DND-41 (cell line): ENCODE measurements at regions not wholly inside any gene's neighbourhood (a gene's known extent, or its start where the extent isn't known, plus 50 kb on each side); places are given as distances from the start of the nearest gene placed in this dataset.
"Not testable (repeated sequence)": the region's sequence is repeated elsewhere in the genome, so short reads cannot be mapped to it uniquely, and the experiment has no call there.

Experiments used
- ATAC-seq: fragments of 200-7000 bp; cut with Tn5 transposase; 3 replicates; pipeline ENCODE4 v1.9.1; 2021; ENCODE audit warnings: low read depth; ENCODE audit not compliant: insufficient read depth
- DNase-seq: peaks from one replicate; pipeline ENCODE4 v3.0.0-alpha.2; 2020
- H2AFZ ChIP-seq: 2 replicates; pipeline ENCODE4 v1.6.0; 2012; ENCODE audit warnings: low read depth, low read length
- H3K27ac ChIP-seq: 2 replicates; pipeline ENCODE4 v1.5.1; 2012; ENCODE audit warnings: low read length, inconsistent platforms
- H3K27me3 ChIP-seq: fragments of 200-600 bp; sonication (generic); 2 replicates; pipeline ENCODE4 v1.6.0; 2012; ENCODE audit warnings: low read length, mild to moderate bottlenecking, inconsistent platforms; ENCODE audit not compliant: insufficient read depth, poor library complexity
- H3K36me3 ChIP-seq: 2 replicates; pipeline ENCODE4 v1.5.1; 2012; ENCODE audit warnings: low read length, inconsistent platforms; ENCODE audit not compliant: insufficient read depth
- H3K4me1 ChIP-seq: 2 replicates; pipeline ENCODE4 v1.5.1; 2012; ENCODE audit warnings: mild to moderate bottlenecking, low read length; ENCODE audit not compliant: insufficient read depth
- H3K4me2 ChIP-seq: 2 replicates; pipeline ENCODE4 v1.6.0; 2012; ENCODE audit warnings: mild to moderate bottlenecking, moderate library complexity, low read length, inconsistent platforms; ENCODE audit not compliant: insufficient read depth
- H3K4me3 ChIP-seq, 2 experiments: fragments of 200-600 bp in 1 of 2; shearing (Covaris generic) in 1 of 2; 2 replicates each; pipeline ENCODE4 v1.5.1; 2012 to 2016; ENCODE audit warnings: inconsistent platforms in 2 of 2, low read length in 2 of 2, mild to moderate bottlenecking in 2 of 2, low read depth in 1 of 2, moderate library complexity in 1 of 2
- H3K79me2 ChIP-seq: 2 replicates; pipeline ENCODE4 v1.6.0; 2012; ENCODE audit warnings: low read length, inconsistent platforms; ENCODE audit not compliant: insufficient read depth
- H3K9ac ChIP-seq: 2 replicates; pipeline ENCODE4 v1.6.0; 2012; ENCODE audit warnings: low read depth, mild to moderate bottlenecking, inconsistent platforms, low read length, moderate library complexity
- H3K9me3 ChIP-seq: 2 replicates; pipeline ENCODE4 v1.5.1; 2012; ENCODE audit warnings: low read length, moderate library complexity, mild to moderate bottlenecking, inconsistent platforms; ENCODE audit not compliant: insufficient read depth, severe bottlenecking
- H4K20me1 ChIP-seq: 2 replicates; pipeline ENCODE4 v1.6.0; 2012; ENCODE audit warnings: low read length; ENCODE audit not compliant: insufficient read depth
- CTCF ChIP-seq: IDR thresholded peaks from 2 replicates; pipeline ENCODE4 v1.5.1; 2012; ENCODE audit warnings: borderline replicate concordance, low read length, moderate library complexity, mild to moderate bottlenecking; ENCODE audit not compliant: poor library complexity, severe bottlenecking; ENCODE audit errors: extremely low read depth
- EZH2 ChIP-seq: IDR thresholded peaks from 3 replicates; pipeline ENCODE4 v1.6.1; 2012; ENCODE audit warnings: borderline replicate concordance, low read depth, mild to moderate bottlenecking, moderate library complexity, low read length, inconsistent platforms; ENCODE audit not compliant: severe bottlenecking

GRCh38 chr4:17024425-17024824 lies 126.0 kb upstream of the LDB2 start:
- H2AFZ ChIP-seq: no peak overlapping the region
- ATAC-seq (no peak), DNase-seq (no peak)
- no peaks in the 10 kb centered on the region for H3K27me3 ChIP-seq
- H3K79me2 ChIP-seq: no peaks in the 10 kb centered on the region
- H3K27ac ChIP-seq: no peak overlapping the region
- no peaks in the 10 kb centered on the region for H3K4me1 ChIP-seq
- H4K20me1 ChIP-seq: no peaks in the 10 kb centered on the region
- H3K36me3 ChIP-seq: no peaks in the 10 kb centered on the region
- H3K4me2 ChIP-seq: no peak overlapping the region
- TF ChIP-seq EZH2: no peak
- no peak for TF ChIP-seq CTCF
- no peak overlapping the region for H3K9ac ChIP-seq
- no peaks in the 10 kb centered on the region for H3K9me3 ChIP-seq
- no peak overlapping the region for H3K4me3 ChIP-seq

- H3K4me1 ChIP-seq: no peaks in the 10 kb centered on the region
Observed at GRCh38 chr4:17020901-17021300, 122.5 kb upstream of the LDB2 start.

GRCh38 chr4:17020451-17020850 lies 122.0 kb upstream of the LDB2 start:
- no peak for DNase-seq
- Histone ChIP-seq H2AFZ (no peak overlapping the region), H3K4me2 (no peak overlapping the region), H3K4me3 (no peak overlapping the region), H3K9ac (no peak overlapping the region), H3K9me3 (no peaks in the 10 kb centered on the region), H3K79me2 (no peaks in the 10 kb centered on the region), H3K36me3 (no peaks in the 10 kb centered on the region), H3K27ac (no peak overlapping the region), H3K27me3 (no peaks in the 10 kb centered on the region), H4K20me1 (no peaks in the 10 kb centered on the region), H3K4me1 (no peaks in the 10 kb centered on the region)
- no peak for ATAC-seq
- TF ChIP-seq EZH2 (no peak), CTCF (no peak)

More at GRCh38 chr4:17020901-17021300, 122.5 kb upstream of the LDB2 start:
- Histone ChIP-seq H3K79me2 (no peaks in the 10 kb centered on the region), H3K4me3 (no peak overlapping the region), H3K27me3 (no peaks in the 10 kb centered on the region), H3K9ac (no peak overlapping the region), H3K27ac (no peak overlapping the region), H2AFZ (no peak overlapping the region), H3K36me3 (no peaks in the 10 kb centered on the region), H3K4me2 (no peak overlapping the region), H4K20me1 (no peaks in the 10 kb centered on the region), H3K9me3 (no peaks in the 10 kb centered on the region)
- no peak for ATAC-seq
- no peak for TF ChIP-seq CTCF
- no peak for TF ChIP-seq EZH2
- no peak for DNase-seq

- H3K4me2 ChIP-seq, ATAC-seq, H3K9ac ChIP-seq, H3K27ac ChIP-seq, H3K27me3 ChIP-seq, H2AFZ ChIP-seq, H3K4me3 ChIP-seq, DNase-seq, H3K4me1 ChIP-seq, H3K36me3 ChIP-seq, H4K20me1 ChIP-seq, H3K9me3 ChIP-seq, H3K79me2 ChIP-seq: not testable (repeated sequence)
Observed at GRCh38 chr4:17018621-17019020, 120.2 kb upstream of the LDB2 start.
